ENCODE measurements at regions not wholly inside any gene's neighbourhood (a gene's known extent, or its start where the extent isn't known, plus 50 kb on each side); places are given as distances from the start of the nearest gene placed in this dataset.

DNA sequence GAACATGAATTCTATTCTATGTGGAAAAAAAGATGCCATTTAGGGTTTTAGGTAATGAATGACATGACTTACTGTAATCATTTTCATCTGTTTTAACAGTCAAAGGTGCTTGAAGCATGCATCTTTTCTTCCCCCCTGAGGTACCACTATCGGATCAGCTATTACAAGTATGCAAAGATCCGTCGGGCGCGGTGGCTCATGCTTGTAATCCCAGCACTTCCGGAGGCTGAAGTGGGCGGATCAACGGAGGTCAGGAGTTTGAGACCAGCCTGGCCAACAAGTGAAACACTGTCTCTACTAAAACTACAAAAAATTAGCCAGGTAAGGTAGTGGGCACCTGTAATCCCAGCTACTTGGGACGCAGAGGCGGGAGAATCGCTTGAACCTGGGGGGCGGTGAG lies 241.3 kb downstream of the ARAP2 start:
- H3K4me3 ChIP-seq (ENCODE audit: extremely low read depth in 1 of 4, insufficient read depth in 2 of 4, low read depth in 3 of 4, low read length in 4 of 4): no peak overlapping the region
- H3K56ac ChIP-seq (replicated peaks; ENCODE audit: insufficient read length, low read depth, low read length): no peak overlapping the region
- H3K14ac ChIP-seq (ENCODE audit: insufficient read length): no peak overlapping the region
- H3K79me2 ChIP-seq (ENCODE audit: control insufficient read depth in 1 of 2, insufficient read depth in 2 of 2, low read length in 2 of 2): no peaks in the 10 kb centered on the region
- no peak overlapping the region for H3K23ac ChIP-seq (ENCODE audit: insufficient read length)
- DNase-seq (ENCODE audit: low read depth in 1 of 2, low spot score in 2 of 2) (no peak), FAIRE-seq (no peak)
- H2AK5ac ChIP-seq (ENCODE audit: low read depth, low read length): no peak overlapping the region
- H3K36me3 ChIP-seq (ENCODE audit: control insufficient read depth in 2 of 4, insufficient read depth in 4 of 4, low read length in 3 of 4): no peaks in the 10 kb centered on the region
- no peak overlapping the region for H3K4me2 ChIP-seq (ENCODE audit: insufficient read depth in 1 of 2, low read depth in 2 of 2, low read length in 2 of 2)
- H2BK12ac ChIP-seq (ENCODE audit: low read depth, low read length): no peak overlapping the region
- H2BK120ac ChIP-seq (replicated peaks; ENCODE audit: low read depth, low read length): no peak overlapping the region
- no peaks in the 10 kb centered on the region for H3K79me1 ChIP-seq (ENCODE audit: low read depth, low read length)
- TF ChIP-seq, protein P1, sequence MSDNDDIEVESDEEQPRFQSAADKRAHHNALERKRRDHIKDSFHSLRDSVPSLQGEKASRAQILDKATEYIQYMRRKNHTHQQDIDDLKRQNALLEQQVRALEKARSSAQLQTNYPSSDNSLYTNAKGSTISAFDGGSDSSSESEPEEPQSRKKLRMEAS (IDR thresholded peaks at IDR 0.05): no peak
- TF ChIP-seq TBP (IDR thresholded peaks at IDR 0.05; ENCODE audit: low read depth, low read length): no peak
- TF ChIP-seq CREB1 (IDR thresholded peaks at IDR 0.05): no peak
- TF ChIP-seq CBX5 (IDR thresholded peaks at IDR 0.05; ENCODE audit: low read depth, low read length): no peak
- no peak for TF ChIP-seq PHF8 (conservative IDR thresholded peaks at IDR 0.05; ENCODE audit: low read depth, low read length)
- no peak for TF ChIP-seq SRF (IDR thresholded peaks at IDR 0.05; ENCODE audit: low read depth, low read length)
- TF ChIP-seq POLR2AphosphoS5 (IDR thresholded peaks at IDR 0.05; ENCODE audit: low read depth, low read length): no peak
- TF ChIP-seq, protein P2, sequence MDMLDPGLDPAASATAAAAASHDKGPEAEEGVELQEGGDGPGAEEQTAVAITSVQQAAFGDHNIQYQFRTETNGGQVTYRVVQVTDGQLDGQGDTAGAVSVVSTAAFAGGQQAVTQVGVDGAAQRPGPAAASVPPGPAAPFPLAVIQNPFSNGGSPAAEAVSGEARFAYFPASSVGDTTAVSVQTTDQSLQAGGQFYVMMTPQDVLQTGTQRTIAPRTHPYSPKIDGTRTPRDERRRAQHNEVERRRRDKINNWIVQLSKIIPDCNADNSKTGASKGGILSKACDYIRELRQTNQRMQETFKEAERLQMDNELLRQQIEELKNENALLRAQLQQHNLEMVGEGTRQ (IDR thresholded peaks at IDR 0.05; ENCODE audit: low read length): no peak
- no peak for TF ChIP-seq NRF1 (IDR thresholded peaks at IDR 0.05; ENCODE audit: low read depth, low read length)
- TF ChIP-seq SP4 (IDR thresholded peaks at IDR 0.05; ENCODE audit: low read length): no peak
- no peak for TF ChIP-seq SIN3A (conservative IDR thresholded peaks at IDR 0.05 in 1 of 2, IDR thresholded peaks at IDR 0.05 in 1 of 2; ENCODE audit: low read depth in 1 of 2, low read length in 2 of 2)
- no peak for TF ChIP-seq E2F6 (IDR thresholded peaks at IDR 0.05)
- no peak overlapping the region for H3K9ac ChIP-seq (replicated peaks in 1 of 4; ENCODE audit: extremely low read depth in 1 of 4, low read depth in 3 of 4, low read length in 3 of 4)
- H3K9me3 ChIP-seq (ENCODE audit: insufficient read depth in 2 of 2, low read depth in 1 of 2, low read length in 1 of 2): no peaks in the 10 kb centered on the region
- H4K91ac ChIP-seq (replicated peaks; ENCODE audit: insufficient read length, low read length): no peak overlapping the region
- no peak overlapping the region for H2BK5ac ChIP-seq (ENCODE audit: low read depth, low read length)
- ChIA-PET CTCF (ENCODE audit: partially characterized antibody) (interaction anchor here (0.6 to 0.7 kb wide), 2 partner anchors 41 to 1898 kb away, joined by 3 to 4 read pairs; no protein-coding TSS in a partner anchor), POLR2A (ENCODE audit: partially characterized antibody) (no interaction called here)
- no peak overlapping the region for H3K18ac ChIP-seq (ENCODE audit: extremely low read depth, low read length)
- no peaks in the 10 kb centered on the region for H3K4me1 ChIP-seq (replicated peaks in 1 of 4; ENCODE audit: control insufficient read depth in 3 of 4, insufficient read depth in 4 of 4, low read length in 3 of 4)
- no peak overlapping the region for H3K4ac ChIP-seq (replicated peaks; ENCODE audit: insufficient read length, low read depth, low read length)
- no peaks in the 10 kb centered on the region for H3K23me2 ChIP-seq (ENCODE audit: low read depth, low read length)
- H2BK20ac ChIP-seq (ENCODE audit: low read length): no peak overlapping the region
- H4K8ac ChIP-seq (ENCODE audit: extremely low read depth, insufficient read depth, low read length): no peak overlapping the region
- H3K27me3 ChIP-seq (replicated peaks in 1 of 4; ENCODE audit: control insufficient read depth in 3 of 4, extremely low read depth in 1 of 4, insufficient read depth in 3 of 4, low read length in 3 of 4): no peaks in the 10 kb centered on the region
- no peak overlapping the region for H2AFZ ChIP-seq (ENCODE audit: low read length)
- H4K20me1 ChIP-seq (replicated peaks in 1 of 2; ENCODE audit: control insufficient read depth in 1 of 2, insufficient read depth in 2 of 2, low read length in 2 of 2): no peaks in the 10 kb centered on the region
- no peak overlapping the region for H3K27ac ChIP-seq (ENCODE audit: low read depth, low read length)
- no peak overlapping the region for H4K5ac ChIP-seq (ENCODE audit: insufficient read length, low read depth, low read length)
- H2BK15ac ChIP-seq (ENCODE audit: low read length): no peak overlapping the region
- 92% methylated on average over 11 of the region's 12 CpGs; no CpG with 5 or more reads in 1 of the 2 experiments for WGBS, 2 experiments (ENCODE audit: extremely low coverage in 1 of 2, insufficient coverage in 1 of 2, insufficient read length in 1 of 2, insufficient replicate concordance in 2 of 2, low coverage in 1 of 2, low lambda C conversion rate in 2 of 2, missing lambda C conversion rate in 1 of 2)
